ENCODE measurements at regions not wholly inside any gene's neighbourhood (a gene's known extent, or its start where the extent isn't known, plus 50 kb on each side); places are given as distances from the start of the nearest gene placed in this dataset.

GRCh38 chr10:43901744-43902504 is 253.2 kb upstream of the ZNF32 start:
- DNase-seq (ENCODE audit: low spot score), result no peak

- DNase-seq (ENCODE audit: low spot score), result no peak
These were observed 252.6 kb upstream of the ZNF32 start for GRCh38 chr10:43901302-43901701.

- no peak for DNase-seq (ENCODE audit: low spot score)
These were observed 251.9 kb upstream of the ZNF32 start for GRCh38 chr10:43900571-43900970.

GRCh38 chr10:43899224-43899959 is 250.7 kb upstream of the ZNF32 start:
- no peak for DNase-seq (ENCODE audit: low spot score)

- DNase-seq (ENCODE audit: low spot score), result no peak
These were observed 249.9 kb upstream of the ZNF32 start for GRCh38 chr10:43898592-43898991.

GRCh38 chr10:43897765-43898419 is 249.2 kb upstream of the ZNF32 start:
- no peak for DNase-seq (ENCODE audit: low spot score)

- DNase-seq (ENCODE audit: low spot score), result no peak
These were observed 243.5 kb upstream of the ZNF32 start for GRCh38 chr10:43892062-43892770.

GRCh38 chr10:43891241-43891640 is 242.6 kb upstream of the ZNF32 start:
- no peak for DNase-seq (ENCODE audit: low spot score)

- DNase-seq (ENCODE audit: low spot score), result no peak
These were observed 241.4 kb upstream of the ZNF32 start for GRCh38 chr10:43890124-43890523.

- DNase-seq (ENCODE audit: low spot score), result no peak
These were observed 239.9 kb upstream of the ZNF32 start for GRCh38 chr10:43888586-43888985.

- DNase-seq (ENCODE audit: low spot score), result no peak
These were observed 237.2 kb upstream of the ZNF32 start for GRCh38 chr10:43885842-43886241.

GRCh38 chr10:43885252-43885651 is 236.6 kb upstream of the ZNF32 start:
- DNase-seq (ENCODE audit: low spot score), result no peak

GRCh38 chr10:43884501-43885105 is 235.9 kb upstream of the ZNF32 start:
- DNase-seq (ENCODE audit: low spot score), result no peak

GRCh38 chr10:43882711-43883110 is 234.0 kb upstream of the ZNF32 start:
- DNase-seq (ENCODE audit: low spot score), result no peak

- DNase-seq (ENCODE audit: low spot score), result no peak
These were observed 233.0 kb upstream of the ZNF32 start for GRCh38 chr10:43881657-43882056.

GRCh38 chr10:43880160-43880559 is 231.5 kb upstream of the ZNF32 start:
- DNase-seq (ENCODE audit: low spot score), result no peak

GRCh38 chr10:43879742-43880141 is 231.1 kb upstream of the ZNF32 start:
- no peak for DNase-seq (ENCODE audit: low spot score)

- DNase-seq (ENCODE audit: low spot score), result no peak
These were observed 230.5 kb upstream of the ZNF32 start for GRCh38 chr10:43879162-43879561.

GRCh38 chr10:43878386-43878785 is 229.7 kb upstream of the ZNF32 start:
- DNase-seq (ENCODE audit: low spot score), result no peak

GRCh38 chr10:43876976-43877375 is 228.3 kb upstream of the ZNF32 start:
- no peak for DNase-seq (ENCODE audit: low spot score)

- DNase-seq (ENCODE audit: low spot score), result no peak
These were observed 226.3 kb upstream of the ZNF32 start for GRCh38 chr10:43874984-43875383.

GRCh38 chr10:43873717-43874116 is 225.0 kb upstream of the ZNF32 start:
- no peak for DNase-seq (ENCODE audit: low spot score)

Data from CD4-positive, alpha-beta T cell treated with Interleukin-6 at 100 ng/mL for 8 hours (primary cell).